IPS DF 4.7 (cell line): ENCODE measurements at regions not wholly inside any gene's neighbourhood (a gene's known extent, or its start where the extent isn't known, plus 50 kb on each side); places are given as distances from the start of the nearest gene placed in this dataset.

Experiments
- DNase-seq: peaks from one replicate; pipeline ENCODE4 v3.0.0-alpha.2; 2013; ENCODE audit warnings: low spot score; ENCODE audit errors: extremely low read depth

DNA sequence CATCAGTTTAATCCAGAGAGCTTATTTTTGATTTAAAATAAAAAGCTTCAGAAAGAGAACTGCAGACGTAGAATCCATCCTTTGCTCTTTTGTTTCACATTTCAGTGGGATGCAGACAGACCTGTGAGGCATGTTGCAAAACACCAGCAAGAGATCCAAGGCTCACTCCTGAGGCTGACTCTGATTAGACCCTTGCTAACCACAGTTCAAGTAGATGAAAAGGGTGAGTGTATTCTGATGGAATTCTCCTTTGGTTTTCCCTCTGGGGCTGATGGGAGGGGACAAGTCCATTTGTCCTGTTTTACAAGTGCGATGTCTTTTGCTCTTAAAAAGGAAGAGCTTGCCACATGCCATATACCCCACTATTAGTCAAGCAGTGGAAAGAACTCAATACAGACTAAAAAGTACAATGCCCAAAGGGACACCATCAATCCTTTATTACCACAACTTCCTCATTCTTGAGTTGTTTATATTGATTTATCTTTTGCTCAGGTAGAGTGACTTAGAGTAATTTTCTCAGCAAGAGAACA is 772.7 kb downstream of the MAFB start:
- no peak for DNase-seq

DNA sequence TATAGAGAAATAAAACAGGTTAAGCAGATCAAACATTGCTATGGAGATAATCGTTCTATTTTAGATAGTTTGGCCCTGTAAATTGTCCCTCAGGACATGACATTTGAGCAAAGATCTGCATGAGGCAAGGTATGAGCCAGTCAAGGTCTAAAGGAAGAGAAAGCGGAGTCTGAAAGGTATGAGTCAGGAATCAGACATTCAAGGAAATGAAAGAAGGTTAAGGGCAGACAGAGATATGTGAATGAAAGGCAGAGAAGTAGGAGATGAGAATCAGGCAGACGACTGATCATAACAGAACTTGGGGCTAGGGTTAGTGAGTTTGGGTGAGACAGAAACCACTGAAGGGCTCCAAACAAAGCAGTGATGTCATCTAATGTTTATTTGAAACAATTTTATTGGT is 775.8 kb downstream of the MAFB start:
- DNase-seq, result no peak

DNA sequence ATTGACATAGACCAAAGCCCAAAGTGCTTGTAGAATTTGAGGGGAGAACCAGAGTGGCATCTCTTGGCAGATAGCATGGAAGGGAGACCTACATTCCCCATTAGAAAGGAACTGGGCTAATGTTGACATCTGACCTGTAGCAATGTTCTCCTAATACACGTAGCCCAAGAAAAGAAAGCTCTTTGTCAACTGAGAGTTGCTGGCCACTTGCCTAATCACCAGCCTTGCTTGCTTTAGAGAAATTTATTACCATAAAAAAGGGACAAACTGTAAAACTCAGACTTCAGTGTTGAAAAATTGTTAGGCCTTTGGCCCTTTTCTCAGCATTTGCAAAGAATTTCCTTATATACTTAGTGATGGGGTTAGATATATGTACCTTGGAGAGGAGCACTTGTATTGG is 777.5 kb downstream of the MAFB start:
- no peak for DNase-seq

DNA sequence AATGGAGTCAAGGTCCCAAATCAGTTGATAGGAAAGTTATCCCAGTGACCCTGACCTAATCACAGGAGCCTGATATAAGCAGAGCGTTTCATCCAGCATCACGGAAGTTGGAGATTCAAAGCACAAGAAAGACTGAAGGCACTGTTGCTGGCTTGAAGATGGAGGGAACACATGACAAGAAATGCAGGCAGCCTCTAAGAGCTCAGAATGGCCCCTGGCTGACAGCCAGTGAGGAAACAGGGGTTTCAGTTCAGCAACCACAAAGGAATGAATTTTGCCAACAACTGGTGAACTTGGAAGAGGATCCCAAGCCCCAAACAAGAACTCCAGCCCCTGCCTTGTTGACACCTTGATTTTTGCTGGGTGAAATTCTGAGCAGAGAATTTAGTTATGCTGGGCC is 778.5 kb downstream of the MAFB start:
- no peak for DNase-seq

DNA sequence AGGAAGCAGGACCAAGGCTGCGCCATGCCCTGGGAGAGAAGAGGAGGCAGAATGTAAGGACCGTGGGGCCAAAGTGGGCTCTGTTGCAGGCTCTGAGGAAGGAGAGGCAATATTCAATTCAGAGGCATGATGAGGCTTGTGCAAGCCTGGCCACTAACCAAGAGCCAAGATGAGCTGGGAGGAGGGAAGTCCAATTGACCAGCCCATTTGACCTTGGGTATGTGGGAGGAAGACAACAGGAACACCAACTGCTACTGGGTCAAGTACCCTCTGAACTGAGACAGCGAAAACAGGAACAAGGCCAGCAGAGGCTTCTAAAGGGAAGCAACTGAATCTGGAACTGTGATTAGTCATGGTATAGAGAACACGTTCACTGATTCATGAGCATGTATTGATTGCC is 779.6 kb downstream of the MAFB start:
- no peak for DNase-seq

DNA sequence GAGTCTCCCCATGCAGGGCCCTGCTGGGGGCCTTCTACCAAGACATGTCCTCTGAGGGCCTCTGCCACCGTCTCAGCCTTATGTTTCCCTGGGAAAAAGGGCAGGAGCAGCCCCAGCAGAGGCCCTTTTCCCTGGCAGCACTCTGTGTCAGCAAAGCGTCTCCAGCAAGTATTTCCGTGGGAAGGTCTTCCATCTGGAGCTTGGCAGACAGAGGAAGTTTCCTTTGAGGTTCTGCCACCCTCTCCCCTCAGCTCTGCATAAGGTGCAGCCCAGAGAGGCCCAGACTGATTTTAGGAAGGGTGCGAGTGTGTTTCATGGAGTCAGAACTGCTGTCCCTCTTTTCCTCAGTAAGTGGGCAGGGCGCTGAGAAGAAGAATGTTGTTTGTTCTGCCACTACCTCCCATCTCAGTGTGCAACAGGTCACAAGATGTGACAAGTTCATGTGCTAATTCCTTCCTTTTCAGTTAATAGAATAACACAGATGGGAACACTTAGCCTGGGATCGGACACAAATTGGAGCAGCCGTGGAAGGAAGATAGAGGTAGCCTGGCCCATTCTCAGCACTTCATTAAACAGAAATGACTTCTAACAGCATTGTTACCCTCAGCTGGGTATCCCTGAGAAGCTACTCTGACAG is 784.4 kb downstream of the MAFB start:
- no peak for DNase-seq

DNA sequence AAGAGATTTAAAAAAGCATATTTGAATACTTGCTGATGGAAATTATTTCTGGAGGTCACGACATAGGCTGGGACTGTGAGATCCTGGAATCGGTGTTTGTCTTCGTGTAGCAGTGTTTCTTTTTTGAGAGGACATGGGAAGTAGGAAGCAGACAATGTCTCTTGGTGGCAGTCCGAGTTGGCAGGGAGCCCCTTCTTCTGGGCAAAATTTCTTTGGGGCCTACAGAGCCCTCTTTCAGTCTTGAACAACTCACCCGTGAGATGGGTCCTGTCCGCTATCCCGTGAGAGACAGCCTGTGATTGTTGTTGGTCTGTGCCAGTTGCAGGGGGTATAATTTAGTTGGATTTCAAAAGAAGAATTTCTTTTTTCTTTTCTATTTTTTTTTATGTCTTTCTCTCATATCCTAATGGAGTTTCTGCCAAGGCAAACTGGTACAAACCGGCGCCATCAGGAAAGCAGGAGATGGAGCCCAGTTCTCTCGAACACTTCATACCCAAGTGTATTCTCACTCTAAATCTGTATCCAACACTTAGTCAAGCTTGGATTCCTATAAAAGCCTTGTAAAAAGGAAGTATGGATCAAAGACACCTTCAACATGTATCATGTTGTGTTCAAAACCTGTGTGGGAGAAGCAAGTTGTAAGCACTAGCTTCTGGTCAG is 785.1 kb downstream of the MAFB start:
- no peak for DNase-seq

DNA sequence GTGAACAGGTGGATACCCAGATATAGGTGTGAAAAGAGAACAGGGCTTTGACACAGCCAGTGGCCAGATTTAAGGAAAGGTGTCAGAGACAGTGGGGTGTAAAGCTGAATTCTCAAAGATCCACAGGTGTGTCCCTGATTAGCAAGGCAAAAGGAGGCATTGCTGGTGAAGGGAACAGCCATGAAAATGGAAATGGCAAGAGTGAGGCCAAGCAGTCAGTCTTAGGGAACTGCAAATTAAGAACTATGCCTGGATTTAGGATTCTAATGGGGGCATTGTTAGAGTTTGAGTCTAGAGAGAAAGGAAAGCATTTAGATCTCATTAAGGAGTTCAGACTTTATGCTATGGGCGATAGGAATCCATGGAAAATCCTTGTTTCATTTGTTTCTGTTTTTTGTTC is 789.2 kb downstream of the MAFB start:
- DNase-seq, result peak; percentile 33

DNA sequence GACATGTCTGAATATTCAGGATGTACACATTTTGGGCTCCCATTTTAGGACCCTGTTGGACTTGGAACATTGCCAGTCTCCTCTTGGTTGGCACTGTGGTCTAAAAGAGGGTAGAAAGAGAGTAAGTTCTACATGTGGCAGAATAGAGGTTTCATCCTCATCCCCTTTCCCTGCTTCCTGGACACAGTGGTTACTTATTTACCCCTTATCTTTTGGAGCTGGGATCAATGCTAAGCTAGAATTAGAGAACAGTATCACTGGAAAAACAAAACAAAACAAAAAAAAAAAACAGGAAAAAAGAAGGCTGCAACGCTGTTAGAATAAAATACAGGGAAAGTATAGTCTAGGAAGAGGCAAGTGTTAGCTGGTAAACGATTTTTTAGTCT is 790.6 kb downstream of the MAFB start:
- DNase-seq, result no peak

DNA sequence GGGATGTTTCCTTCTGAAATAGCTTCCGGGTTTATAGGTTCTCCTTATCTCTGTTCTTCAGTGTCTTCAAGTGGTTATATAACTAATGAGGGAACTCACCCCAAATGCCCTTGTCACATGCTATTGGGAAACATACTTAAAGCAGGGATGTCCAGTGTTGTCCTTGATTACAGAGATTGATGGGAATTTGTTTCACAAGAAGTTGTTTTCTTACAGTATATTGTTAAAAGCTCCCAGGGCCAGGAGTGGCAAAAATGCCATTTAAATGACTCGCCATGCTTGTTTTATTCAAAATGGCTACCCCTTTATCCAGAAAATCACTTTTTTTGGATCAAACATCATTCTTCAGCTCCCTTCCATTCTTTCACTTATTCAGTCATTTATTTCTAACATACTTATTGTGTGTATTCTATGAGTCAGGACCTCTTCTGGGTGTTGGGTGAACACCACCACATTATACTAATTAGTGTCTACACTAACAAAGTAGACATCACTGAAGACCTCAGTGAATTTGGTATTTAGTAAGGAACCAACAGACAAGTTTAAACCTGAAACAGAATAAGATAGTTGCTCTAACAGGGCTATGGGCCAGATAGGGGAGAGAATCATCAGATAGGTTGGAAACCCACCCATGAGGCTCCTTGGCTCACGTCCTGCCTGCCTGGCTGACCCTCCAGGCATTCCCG is 791.1 kb downstream of the MAFB start:
- no peak for DNase-seq

DNA sequence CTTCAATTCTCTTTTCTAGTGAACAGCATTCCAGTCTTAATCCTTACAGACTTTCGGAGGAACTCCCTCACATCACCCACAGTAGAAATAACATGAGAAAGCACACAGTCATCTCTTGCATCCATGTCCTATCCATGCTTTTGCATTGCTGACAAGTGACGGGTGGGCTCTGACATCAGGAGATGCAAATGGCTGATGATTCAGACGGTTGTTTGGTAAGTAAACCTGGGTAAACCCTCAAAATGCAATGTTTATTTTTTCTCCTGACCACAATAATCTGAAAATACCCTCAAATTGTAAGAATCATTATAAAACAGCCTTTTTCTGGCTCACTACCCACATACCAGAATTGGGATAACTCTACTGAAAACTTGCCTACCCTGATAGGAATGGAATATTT is 792.0 kb downstream of the MAFB start:
- DNase-seq, result no peak

DNA sequence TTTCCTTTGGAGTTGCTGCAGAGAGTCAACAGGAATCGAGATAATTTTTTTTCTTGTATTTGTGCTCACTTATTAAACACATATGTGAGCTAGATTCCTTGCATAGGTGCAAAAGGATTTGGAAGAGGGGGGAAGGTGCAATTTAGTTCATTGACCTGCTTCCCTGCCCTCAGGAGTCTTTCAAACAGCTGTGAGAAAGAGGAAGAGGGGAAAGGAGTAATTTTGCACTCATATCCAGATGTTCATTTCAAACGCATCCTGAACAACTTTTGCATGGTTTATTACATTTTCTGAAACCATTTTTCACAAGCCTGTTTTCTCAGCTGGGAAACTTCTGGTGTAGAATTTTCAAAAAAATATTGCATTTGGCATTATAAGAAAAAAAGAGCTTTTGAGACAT is 795.0 kb downstream of the MAFB start:
- DNase-seq, result no peak

DNA sequence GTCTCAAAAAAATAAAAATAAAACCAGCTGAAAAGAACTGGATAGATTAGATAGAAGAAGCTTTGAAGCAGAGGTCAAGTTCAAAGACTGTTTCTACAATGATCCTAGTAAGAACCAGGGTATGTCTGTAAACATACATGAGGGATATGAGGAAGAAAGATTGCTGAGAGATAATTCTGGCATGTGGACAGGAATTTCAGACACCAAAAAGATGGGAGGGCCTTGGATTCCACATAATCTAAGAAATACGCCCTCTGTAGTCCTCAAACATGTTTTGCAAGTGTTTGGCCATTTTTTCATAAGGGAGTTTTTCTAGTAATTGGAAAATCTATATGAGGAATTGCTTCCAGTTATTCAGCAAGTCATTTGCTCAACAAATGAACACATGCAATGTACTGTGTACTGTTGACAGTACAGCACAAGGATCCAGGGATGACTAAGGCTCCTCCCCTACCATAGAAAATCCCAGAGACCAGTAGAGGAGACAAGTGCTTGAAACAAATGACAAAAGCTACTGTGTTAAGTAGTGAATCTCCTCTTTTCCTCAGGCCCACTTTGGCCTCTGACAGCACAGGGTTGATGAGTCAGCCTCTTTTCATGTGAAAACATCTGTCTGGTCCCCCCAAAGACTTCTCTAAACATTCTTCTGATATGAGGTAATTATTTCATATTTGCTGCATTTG is 795.9 kb downstream of the MAFB start:
- DNase-seq, result no peak

DNA sequence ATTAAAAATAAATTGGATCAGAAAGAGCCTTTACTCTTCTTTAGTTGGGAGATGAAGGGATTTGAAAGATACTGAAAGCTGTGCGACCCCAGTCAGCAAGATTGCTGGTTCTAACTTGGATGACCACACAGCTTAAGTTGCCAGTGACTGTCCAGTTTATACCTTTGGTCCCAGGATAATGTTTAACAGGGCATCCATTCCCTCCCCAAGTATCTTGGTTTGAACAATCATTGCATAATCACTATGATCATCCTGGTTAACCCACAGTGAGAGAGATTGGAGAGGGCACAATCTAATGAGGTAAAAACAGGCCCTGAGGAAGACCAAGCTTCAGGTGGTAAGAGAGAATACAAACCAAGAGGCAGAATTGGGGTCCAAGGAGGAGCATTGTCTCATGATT is 798.3 kb downstream of the MAFB start:
- no peak for DNase-seq

DNA sequence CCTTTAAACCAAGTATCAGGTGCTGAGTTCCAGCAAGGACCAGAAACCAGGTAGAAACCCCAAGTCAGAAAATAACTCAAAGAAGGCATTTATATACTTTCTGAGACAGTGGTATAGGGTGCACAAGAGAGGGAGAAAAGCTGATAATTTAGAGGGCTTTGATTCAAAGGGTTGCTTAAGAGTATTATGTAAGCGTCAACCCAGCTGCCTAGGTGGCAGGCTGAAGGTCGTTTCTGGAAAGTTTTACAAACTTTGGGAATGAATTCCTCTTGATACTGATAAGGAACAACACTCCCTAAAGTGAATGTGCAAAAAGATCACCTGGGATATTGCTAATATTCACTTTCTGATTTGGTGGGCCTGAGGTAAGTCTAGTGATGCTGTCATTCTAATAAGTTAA is 800.7 kb downstream of the MAFB start:
- no peak for DNase-seq

DNA sequence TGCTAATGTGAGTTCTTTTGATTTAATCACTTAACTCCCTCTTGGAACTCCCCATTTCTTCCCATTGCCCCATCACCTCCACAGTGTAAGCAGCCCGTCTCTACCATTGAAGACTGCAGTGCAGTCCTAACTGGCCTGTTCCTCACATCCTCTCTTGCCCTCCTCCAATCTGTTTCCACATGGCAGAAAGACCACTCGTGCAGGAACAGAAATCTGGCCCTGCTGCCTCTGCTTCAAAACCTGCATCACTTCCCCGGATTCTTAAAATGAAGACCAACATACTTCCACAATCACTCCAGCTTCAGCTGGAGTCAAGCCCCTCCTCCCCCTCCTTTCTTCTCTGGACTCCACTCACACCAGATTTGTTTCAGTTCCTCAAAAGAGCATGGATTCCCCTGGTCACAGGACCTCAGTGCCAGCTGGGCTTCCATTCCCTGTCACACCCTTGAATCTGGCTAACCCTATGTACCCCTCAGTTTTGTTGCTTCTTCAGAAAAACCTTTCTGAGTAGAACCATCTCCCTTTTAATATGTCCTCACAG is 802.3 kb downstream of the MAFB start:
- DNase-seq, result no peak

DNA sequence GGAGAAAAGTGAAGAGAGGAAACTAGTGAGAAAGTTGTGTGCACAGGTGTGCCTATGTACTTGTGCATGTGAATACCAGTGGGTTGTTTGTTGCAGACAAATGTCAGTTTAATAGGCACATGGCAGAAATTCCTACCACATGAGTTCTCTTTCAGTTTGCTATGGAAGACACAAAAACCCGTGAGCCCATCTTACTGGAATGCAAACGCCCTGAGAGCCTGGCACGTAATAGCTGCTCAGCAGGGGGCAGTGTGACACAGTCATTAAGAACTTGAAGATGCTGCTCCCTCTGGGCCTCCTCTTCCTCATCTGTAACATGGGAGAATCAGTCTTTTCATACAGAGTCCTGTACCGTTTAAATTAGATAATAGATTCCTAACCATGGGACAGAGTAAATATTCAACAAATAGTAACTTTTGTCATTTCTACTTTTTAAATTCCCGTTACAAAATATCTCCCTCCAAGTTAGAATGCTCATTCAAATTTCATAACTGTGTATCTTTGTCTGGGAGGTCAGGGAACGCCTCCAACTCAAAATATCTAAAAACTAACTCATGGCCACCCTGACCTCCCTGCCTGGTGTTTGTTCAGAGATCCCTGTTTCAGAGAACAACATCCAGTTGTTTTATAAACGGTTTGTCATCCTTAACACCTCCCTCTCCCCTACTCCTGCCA is 802.9 kb downstream of the MAFB start:
- DNase-seq, result peak; percentile 84

DNA sequence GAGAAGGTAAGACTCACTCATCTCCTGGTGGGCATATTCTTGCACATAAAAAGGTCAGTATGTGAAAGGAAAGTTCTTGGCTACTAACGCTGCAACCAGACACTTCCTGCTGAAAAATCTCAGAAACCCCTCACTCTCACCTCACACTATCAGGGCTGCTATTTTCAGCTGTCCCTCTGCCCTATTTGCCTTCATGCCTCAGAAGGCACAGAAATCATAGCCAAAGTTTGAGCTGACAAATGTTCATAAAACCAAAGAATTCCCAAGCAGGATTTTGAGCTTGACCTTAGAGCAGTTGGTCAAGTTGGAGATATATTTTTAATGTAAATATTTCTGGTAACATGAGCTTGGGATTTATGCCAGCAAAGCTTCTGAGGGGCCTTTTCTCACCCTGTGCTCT is 806.2 kb downstream of the MAFB start:
- no peak for DNase-seq

DNA sequence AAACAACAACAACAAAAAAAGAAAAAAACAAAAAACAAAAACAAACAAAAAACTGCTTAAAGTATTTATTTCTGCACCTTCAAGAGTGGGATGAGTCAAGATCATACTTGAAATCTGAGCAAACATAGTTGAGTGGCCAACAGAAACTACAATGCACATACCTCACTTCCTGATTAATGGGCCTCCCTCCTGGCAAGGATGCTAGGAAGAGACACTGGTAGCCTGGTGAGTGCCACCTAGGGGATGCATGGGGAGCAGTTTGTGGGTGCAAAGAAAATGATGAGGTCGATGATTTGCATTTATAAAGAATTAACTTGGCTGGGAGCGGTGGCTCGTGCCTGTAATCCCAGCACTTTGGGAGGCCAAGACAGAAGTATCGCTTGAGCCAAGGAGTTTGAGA is 808.1 kb downstream of the MAFB start:
- no peak for DNase-seq

DNA sequence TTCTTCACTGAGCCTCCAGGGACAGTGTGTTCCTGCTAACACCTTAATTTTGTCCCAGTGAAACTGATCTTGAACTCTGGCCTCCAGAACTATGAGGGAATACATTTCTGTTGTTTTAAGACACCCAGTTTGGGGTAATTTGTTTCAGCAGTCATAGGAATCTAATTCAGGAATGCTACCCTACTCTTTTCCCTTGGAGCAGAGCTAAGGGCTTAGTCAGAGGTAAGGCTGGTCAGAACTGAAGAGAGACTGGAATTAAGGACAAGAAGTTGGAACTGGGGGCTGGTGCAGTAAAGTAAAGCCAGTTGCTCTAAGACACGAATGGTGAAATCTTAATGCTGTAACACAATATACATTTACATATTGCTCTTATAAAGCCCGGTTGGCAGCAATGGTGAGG is 809.7 kb downstream of the MAFB start:
- DNase-seq, result no peak

DNA sequence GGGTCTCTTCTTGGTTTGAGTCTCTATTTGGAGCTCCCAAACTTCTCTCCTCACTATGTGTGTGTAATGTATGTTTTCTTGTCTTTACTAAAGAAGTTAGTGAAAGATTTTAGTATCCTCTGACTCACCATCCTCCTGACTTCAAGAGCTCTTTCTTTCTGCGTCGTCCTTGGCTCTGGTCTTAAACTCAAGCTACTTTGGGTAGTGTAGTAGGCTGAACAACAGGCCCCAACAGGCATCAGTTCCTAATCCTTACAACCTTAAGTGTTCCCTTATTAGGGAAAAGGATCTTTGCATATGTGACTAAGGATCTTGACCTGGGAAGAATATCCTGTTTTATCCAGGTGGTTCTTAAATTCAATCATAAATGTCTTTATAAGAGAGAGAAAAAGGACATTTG is 810.2 kb downstream of the MAFB start:
- DNase-seq, result no peak
